ENCODE measurements at regions not wholly inside any gene's neighbourhood (a gene's known extent, or its start where the extent isn't known, plus 50 kb on each side); places are given as distances from the start of the nearest gene placed in this dataset.
"Not testable (repeated sequence)": the region's sequence is repeated elsewhere in the genome, so short reads cannot be mapped to it uniquely, and the experiment has no call there.

GRCh38 chr10:131816941-131817700 is 83.7 kb upstream of the PPP2R2D start:
- DNase-seq (ENCODE audit: low read depth): no peak

- DNase-seq (ENCODE audit: low read depth): no peak
These were observed 82.8 kb upstream of the PPP2R2D start for GRCh38 chr10:131817866-131818509.

- DNase-seq (ENCODE audit: low read depth): no peak
These were observed 82.1 kb upstream of the PPP2R2D start for GRCh38 chr10:131818510-131819234.

- no peak for DNase-seq (ENCODE audit: low read depth)
These were observed 81.4 kb upstream of the PPP2R2D start for GRCh38 chr10:131819241-131820072.

- DNase-seq (ENCODE audit: low read depth): no peak
These were observed 80.2 kb upstream of the PPP2R2D start for GRCh38 chr10:131820626-131821025.

GRCh38 chr10:131821378-131822012 is 79.3 kb upstream of the PPP2R2D start:
- no peak for DNase-seq (ENCODE audit: low read depth)

- no peak for DNase-seq (ENCODE audit: low read depth)
These were observed 78.7 kb upstream of the PPP2R2D start for GRCh38 chr10:131822013-131822691.

GRCh38 chr10:131822692-131823245 is 78.0 kb upstream of the PPP2R2D start:
- DNase-seq (ENCODE audit: low read depth): no peak

GRCh38 chr10:131823601-131824099 is 77.2 kb upstream of the PPP2R2D start:
- DNase-seq (ENCODE audit: low read depth): not testable (repeated sequence)

- DNase-seq (ENCODE audit: low read depth): no peak
These were observed 76.2 kb upstream of the PPP2R2D start for GRCh38 chr10:131824371-131825149.

GRCh38 chr10:131825150-131825848 is 75.5 kb upstream of the PPP2R2D start:
- no peak for DNase-seq (ENCODE audit: low read depth)

GRCh38 chr10:131825960-131826650 is 74.7 kb upstream of the PPP2R2D start:
- no peak for DNase-seq (ENCODE audit: low read depth)

- no peak for DNase-seq (ENCODE audit: low read depth)
These were observed 71.5 kb upstream of the PPP2R2D start for GRCh38 chr10:131829156-131829930.

- no peak for DNase-seq (ENCODE audit: low read depth)
These were observed 70.2 kb upstream of the PPP2R2D start for GRCh38 chr10:131830446-131831130.

- no peak for DNase-seq (ENCODE audit: low read depth)
These were observed 69.2 kb upstream of the PPP2R2D start for GRCh38 chr10:131831561-131831960.

GRCh38 chr10:131832056-131832685 is 68.6 kb upstream of the PPP2R2D start:
- no peak for DNase-seq (ENCODE audit: low read depth)

- DNase-seq (ENCODE audit: low read depth): no peak
These were observed 67.8 kb upstream of the PPP2R2D start for GRCh38 chr10:131833013-131833412.

All from stimulated activated CD8-positive, alpha-beta memory T cell treated with anti-CD3 and anti-CD28 coated beads, Interleukin-12 subunit alpha, Interleukin-12 subunit beta, amount 100 ng/mL, for 1 hour (primary cell).